BLaER1 treated with 17β-estradiol and CSF1 and Interleukin-3, amounts not matched to agents 10 nM and 100 nM (cell line): ENCODE measurements at regions not wholly inside any gene's neighbourhood (a gene's known extent, or its start where the extent isn't known, plus 50 kb on each side); places are given as distances from the start of the nearest gene placed in this dataset.
A peak's percentile ranks its signal among the peaks of the same experiment; 100 is the strongest.

Source experiments
- H3K27ac ChIP-seq, 11 experiments: shearing (Covaris generic); formaldehyde crosslinking; 2 replicates each; pipeline ENCODE4 v1.8.1; 2022
- H3K27me3 ChIP-seq, 11 experiments: shearing (Covaris generic); formaldehyde crosslinking; 2 replicates each; pipeline ENCODE4 v1.8.1; 2022
- H3K36me3 ChIP-seq, 11 experiments: shearing (Covaris generic); formaldehyde crosslinking; 2 replicates each; pipeline ENCODE4 v1.8.1; 2022
- H3K4me1 ChIP-seq, 10 experiments: shearing (Covaris generic); formaldehyde crosslinking; 2 replicates each; pipeline ENCODE4 v1.8.1; 2022
- H3K4me2 ChIP-seq, 11 experiments: shearing (Covaris generic); formaldehyde crosslinking; 2 replicates each; pipeline ENCODE4 v1.8.1; 2022
- H3K4me3 ChIP-seq, 10 experiments: shearing (Covaris generic); formaldehyde crosslinking; 2 replicates each; pipeline ENCODE4 v1.8.1; 2022
- H3K9ac ChIP-seq, 11 experiments: shearing (Covaris generic); formaldehyde crosslinking; 2 replicates each; pipeline ENCODE4 v1.8.1; 2022
- H3K9me3 ChIP-seq, 11 experiments: shearing (Covaris generic); formaldehyde crosslinking; replicated peaks in 1 of 11; 2 replicates each; pipeline ENCODE4 v1.8.1; 2022
- H4K20me1 ChIP-seq, 11 experiments: shearing (Covaris generic); formaldehyde crosslinking; 2 replicates each; pipeline ENCODE4 v1.8.1; 2022
- Cebpa-rat ChIP-seq, 11 experiments: shearing (Covaris generic); IDR thresholded peaks; 2 replicates each; pipeline ENCODE4 v1.8.1; 2022

DNA sequence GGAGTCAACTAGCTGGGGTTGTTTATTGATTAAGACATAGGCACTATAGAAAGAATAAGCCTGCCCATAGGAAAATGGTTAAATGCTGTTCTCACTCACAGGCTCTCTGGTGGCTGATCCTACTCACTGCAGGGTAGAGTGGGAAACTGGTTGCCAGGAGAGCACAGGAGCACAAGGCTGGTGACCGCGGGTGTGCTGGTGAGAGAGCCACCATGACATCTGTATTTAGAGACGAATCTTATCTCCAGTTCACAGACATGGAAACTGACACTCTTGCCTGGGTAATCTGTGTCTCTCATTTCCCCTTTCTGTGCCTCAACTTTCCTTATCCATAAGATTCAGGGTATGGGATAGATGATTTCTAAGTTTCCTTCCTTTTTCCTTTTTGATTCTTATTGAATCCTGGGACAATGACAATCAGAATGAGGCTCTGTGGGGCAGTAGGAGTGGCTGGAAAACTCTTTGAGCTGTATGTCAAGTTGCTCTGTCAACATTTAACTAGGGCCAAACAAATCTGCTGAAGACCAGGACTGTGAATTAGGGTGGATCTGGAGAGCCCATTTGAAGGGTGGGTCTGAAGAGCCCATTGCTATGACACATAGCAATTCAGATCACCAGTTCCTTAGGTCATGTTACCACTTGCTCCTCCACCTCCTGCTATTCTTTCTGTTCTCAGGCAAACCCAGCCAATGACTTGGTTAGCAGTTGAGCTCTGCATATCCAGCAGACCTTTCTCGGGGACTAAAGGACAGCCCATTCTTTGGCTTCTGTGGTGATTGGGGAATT lies 286.1 kb upstream of the TBL1XR1 start:
- H3K27me3 ChIP-seq = no peaks in the 10 kb centered on the region

DNA sequence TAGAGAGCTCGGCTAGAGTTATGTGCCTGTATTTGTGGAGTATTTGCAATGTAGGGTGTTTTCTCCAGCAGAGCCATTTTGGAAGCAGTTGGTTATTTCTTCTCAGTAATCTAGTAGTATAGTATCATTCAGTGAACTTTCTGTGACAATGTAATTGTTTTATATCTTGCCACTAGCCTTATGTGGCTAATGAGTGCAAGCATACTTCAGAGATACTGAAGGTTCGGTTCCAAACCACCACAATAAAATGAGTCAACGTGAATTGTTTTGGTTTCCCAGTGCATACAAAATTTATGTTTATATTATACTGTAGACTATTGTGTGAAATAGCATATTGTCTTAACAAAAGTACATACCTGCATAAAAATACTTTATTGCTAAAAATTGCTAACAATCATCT lies 286.9 kb upstream of the TBL1XR1 start:
- Histone ChIP-seq H3K36me3 (peaks cover 0 to 5% (median 0%) of the 10 kb centered on the region in 11 experiments; a peak in 2 of 22 replicates), H3K27me3 (no peaks in the 10 kb centered on the region), H3K9me3 (peaks cover 9 to 57% (median 30%) of the 10 kb centered on the region in 11 experiments), H3K27ac (no peak overlapping the region), H3K4me2 (no peak overlapping the region), H3K4me3 (no peak overlapping the region), H3K4me1 (peaks cover 0 to 9% (median 0%) of the 10 kb centered on the region in 10 experiments; a peak in 3 of 20 replicates), H4K20me1 (no peaks in the 10 kb centered on the region), H3K9ac (no peak overlapping the region)
- no peak for TF ChIP-seq Cebpa-rat (IDR thresholded peaks at IDR 0.05)

More for the DNA sequence above, 286.1 kb upstream of the TBL1XR1 start:
- Histone ChIP-seq H3K9ac (no peak overlapping the region), H3K4me2 (no peak overlapping the region), H3K4me1 (peaks cover 0 to 16% (median 0%) of the 10 kb centered on the region in 10 experiments; a peak in 7 of 20 replicates), H3K9me3 (peaks cover 9 to 50% (median 30%) of the 10 kb centered on the region in 11 experiments), H3K36me3 (peaks cover 0 to 5% (median 0%) of the 10 kb centered on the region in 11 experiments; a peak in 2 of 22 replicates), H4K20me1 (no peaks in the 10 kb centered on the region), H3K4me3 (no peak overlapping the region), H3K27ac (no peak overlapping the region)
- TF ChIP-seq Cebpa-rat (IDR thresholded peaks at IDR 0.05) = no peak

DNA sequence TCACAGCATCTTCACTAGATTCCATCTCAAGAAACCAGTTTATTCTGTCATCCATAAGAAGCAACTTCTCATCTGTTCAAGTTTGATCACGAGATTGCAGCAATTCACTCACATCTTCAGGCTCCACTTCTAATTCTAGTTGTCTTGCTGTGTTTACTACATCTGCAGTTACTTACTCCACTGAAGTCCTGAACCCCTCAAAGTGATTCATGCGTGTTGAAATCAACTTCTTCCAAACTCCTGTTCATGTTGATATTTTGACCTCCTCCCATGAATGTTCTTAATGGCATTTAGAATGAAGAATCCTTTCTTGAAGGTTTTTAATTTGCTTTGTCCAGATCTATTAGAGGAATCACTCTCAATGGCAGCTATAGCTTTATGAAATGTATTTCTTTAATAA lies 287.6 kb upstream of the TBL1XR1 start:
- Histone ChIP-seq H3K9me3 (peaks cover 9 to 58% (median 30%) of the 10 kb centered on the region in 11 experiments), H3K9ac (no peak overlapping the region), H3K4me2 (no peak overlapping the region), H3K36me3 (peaks cover 0 to 5% (median 0%) of the 10 kb centered on the region in 11 experiments; a peak in 2 of 22 replicates), H3K27me3 (no peaks in the 10 kb centered on the region), H4K20me1 (no peaks in the 10 kb centered on the region), H3K4me1 (peaks cover 0 to 9% (median 0%) of the 10 kb centered on the region in 10 experiments; a peak in 3 of 20 replicates), H3K4me3 (no peak overlapping the region), H3K27ac (no peak overlapping the region)
- no peak for TF ChIP-seq Cebpa-rat (IDR thresholded peaks at IDR 0.05)

- H3K4me2 ChIP-seq = no peak overlapping the region
- no peaks in the 10 kb centered on the region for H3K27me3 ChIP-seq
- H3K27ac ChIP-seq = no peak overlapping the region
- no peak for TF ChIP-seq Cebpa-rat (IDR thresholded peaks at IDR 0.05)
- H3K4me3 ChIP-seq = no peak overlapping the region
- no peak overlapping the region for H3K9ac ChIP-seq
- no peaks in the 10 kb centered on the region for H4K20me1 ChIP-seq
- H3K36me3 ChIP-seq = peaks cover 0 to 5% (median 0%) of the 10 kb centered on the region in 11 experiments; a peak in 2 of 22 replicates
- peaks cover 9 to 24% (median 15%) of the 10 kb centered on the region in 10 experiments for H3K4me1 ChIP-seq
- H3K9me3 ChIP-seq = peaks cover 9 to 64% (median 33%) of the 10 kb centered on the region in 11 experiments
Measured at GRCh38 chr3:177487635-177488186, 290.4 kb upstream of the TBL1XR1 start.

DNA sequence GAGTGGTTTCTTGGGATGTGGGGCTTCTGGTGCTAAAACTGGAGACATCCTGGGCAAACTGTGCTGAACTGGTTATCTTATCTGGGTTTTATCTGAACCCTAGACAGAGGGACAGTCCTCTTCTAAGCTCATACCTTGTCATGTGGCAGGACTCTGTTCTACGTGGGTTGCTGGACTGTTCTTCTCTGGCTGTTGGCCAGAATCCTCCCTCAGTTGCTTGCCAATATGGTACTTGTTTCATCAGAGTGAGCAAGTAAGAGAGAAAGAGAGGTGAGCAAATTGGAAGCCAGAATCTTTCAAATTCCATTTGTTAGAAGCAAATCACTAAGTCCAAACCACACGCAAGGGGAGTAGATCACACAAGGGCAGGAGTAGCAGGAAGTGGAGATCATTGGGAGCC lies 291.5 kb upstream of the TBL1XR1 start:
- Histone ChIP-seq H3K4me1 (peaks cover 9 to 27% (median 15%) of the 10 kb centered on the region in 10 experiments), H4K20me1 (no peaks in the 10 kb centered on the region), H3K9ac (no peak overlapping the region)

GRCh38 chr3:177490626-177491025 lies 293.3 kb upstream of the TBL1XR1 start:
- H3K4me2 ChIP-seq = peak overlapping the region in 6 of 11 experiments; percentile 52 to 69 (median 58); a peak in 8 of 22 replicates
- TF ChIP-seq Cebpa-rat (IDR thresholded peaks at IDR 0.05) = no peak
- no peak overlapping the region for H3K9ac ChIP-seq
- H3K27me3 ChIP-seq = no peaks in the 10 kb centered on the region
- H3K4me3 ChIP-seq = no peak overlapping the region
- H4K20me1 ChIP-seq = no peaks in the 10 kb centered on the region
- no peaks in the 10 kb centered on the region for H3K36me3 ChIP-seq
- peaks cover 9 to 27% (median 15%) of the 10 kb centered on the region in 10 experiments for H3K4me1 ChIP-seq
- peaks cover 3 to 62% (median 29%) of the 10 kb centered on the region in 11 experiments for H3K9me3 ChIP-seq
- no peak overlapping the region for H3K27ac ChIP-seq

More for the DNA sequence above, 291.5 kb upstream of the TBL1XR1 start:
- Histone ChIP-seq H3K9me3 (peaks cover 9 to 66% (median 36%) of the 10 kb centered on the region in 11 experiments), H3K27me3 (no peaks in the 10 kb centered on the region), H3K27ac (no peak overlapping the region), H3K4me3 (no peak overlapping the region), H3K36me3 (peaks cover 0 to 5% (median 0%) of the 10 kb centered on the region in 11 experiments; a peak in 2 of 22 replicates), H3K4me2 (no peak overlapping the region)
- no peak for TF ChIP-seq Cebpa-rat (IDR thresholded peaks at IDR 0.05)

- Histone ChIP-seq H3K27me3 (no peaks in the 10 kb centered on the region), H3K4me1 (peaks cover 9 to 27% (median 16%) of the 10 kb centered on the region in 10 experiments), H3K4me2 (peak overlapping the region; percentile 38 to 69 (median 52)), H4K20me1 (no peaks in the 10 kb centered on the region), H3K27ac (no peak overlapping the region), H3K9me3 (peaks cover 0 to 55% (median 20%) of the 10 kb centered on the region in 11 experiments; a peak in 14 of 22 replicates), H3K9ac (0 out of 22 replicates have a peak overlapping the region, but pooled peaks of 1 of the 11 experiments have one; percentile 7), H3K36me3 (no peaks in the 10 kb centered on the region), H3K4me3 (no peak overlapping the region)
- no peak for TF ChIP-seq Cebpa-rat (IDR thresholded peaks at IDR 0.05)
Measured at GRCh38 chr3:177491296-177492032, 294.2 kb upstream of the TBL1XR1 start.

DNA sequence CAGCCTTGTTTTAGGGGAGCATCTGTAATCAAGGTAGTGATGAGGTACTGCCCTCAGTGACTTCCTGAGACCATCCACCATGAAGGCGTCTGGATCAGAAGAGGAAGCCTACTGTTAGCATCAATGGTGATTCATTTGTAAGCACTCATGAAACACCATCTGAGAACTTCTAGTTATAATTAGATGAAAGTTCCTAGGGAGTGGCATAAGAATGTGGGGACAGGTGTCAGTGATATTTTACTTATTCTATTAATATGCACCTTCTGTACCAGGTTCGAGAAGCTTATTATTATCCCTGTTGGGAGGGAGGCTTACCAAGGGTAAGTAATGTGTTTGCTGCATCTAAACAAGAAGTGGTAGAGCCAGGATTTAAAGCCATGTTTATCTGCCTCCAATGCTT lies 295.8 kb upstream of the TBL1XR1 start:
- no peak for TF ChIP-seq Cebpa-rat (IDR thresholded peaks at IDR 0.05)
- Histone ChIP-seq H3K9ac (no peak overlapping the region), H4K20me1 (no peaks in the 10 kb centered on the region), H3K36me3 (no peaks in the 10 kb centered on the region), H3K27me3 (no peaks in the 10 kb centered on the region), H3K4me3 (no peak overlapping the region), H3K27ac (no peak overlapping the region), H3K4me1 (peaks cover 10 to 27% (median 17%) of the 10 kb centered on the region in 10 experiments), H3K9me3 (peaks cover 0 to 48% (median 17%) of the 10 kb centered on the region in 11 experiments; a peak in 11 of 22 replicates), H3K4me2 (no peak overlapping the region)
